ENCODE measurements at regions not wholly inside any gene's neighbourhood (a gene's known extent, or its start where the extent isn't known, plus 50 kb on each side); places are given as distances from the start of the nearest gene placed in this dataset.
"Not testable (repeated sequence)": the region's sequence is repeated elsewhere in the genome, so short reads cannot be mapped to it uniquely, and the experiment has no call there.

DNA sequence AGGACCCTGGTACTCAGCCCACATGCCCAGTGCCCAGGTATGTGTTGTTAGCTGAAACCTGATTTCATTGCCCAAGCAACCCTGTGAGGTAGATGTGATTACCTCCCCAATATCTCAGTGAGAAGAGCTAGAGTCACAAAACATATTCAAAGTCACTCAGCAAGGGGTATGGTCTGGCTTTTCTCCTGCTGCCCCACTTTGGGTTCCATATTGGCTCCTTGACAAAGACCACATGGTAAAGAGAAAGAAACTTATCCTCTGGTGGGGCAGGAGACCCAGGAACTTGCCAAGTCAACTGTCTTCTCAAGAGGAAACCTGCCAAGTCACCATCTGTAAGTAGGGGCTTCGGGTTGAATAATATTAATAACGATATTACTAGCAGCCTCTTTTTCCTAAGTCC, 148.3 kb upstream of the LMCD1 start:
- H3K4me3 ChIP-seq (ENCODE audit: low read depth, low read length): no peak overlapping the region
- DNase-seq (ENCODE audit: low read depth): no peak
- TF ChIP-seq, protein P1, sequence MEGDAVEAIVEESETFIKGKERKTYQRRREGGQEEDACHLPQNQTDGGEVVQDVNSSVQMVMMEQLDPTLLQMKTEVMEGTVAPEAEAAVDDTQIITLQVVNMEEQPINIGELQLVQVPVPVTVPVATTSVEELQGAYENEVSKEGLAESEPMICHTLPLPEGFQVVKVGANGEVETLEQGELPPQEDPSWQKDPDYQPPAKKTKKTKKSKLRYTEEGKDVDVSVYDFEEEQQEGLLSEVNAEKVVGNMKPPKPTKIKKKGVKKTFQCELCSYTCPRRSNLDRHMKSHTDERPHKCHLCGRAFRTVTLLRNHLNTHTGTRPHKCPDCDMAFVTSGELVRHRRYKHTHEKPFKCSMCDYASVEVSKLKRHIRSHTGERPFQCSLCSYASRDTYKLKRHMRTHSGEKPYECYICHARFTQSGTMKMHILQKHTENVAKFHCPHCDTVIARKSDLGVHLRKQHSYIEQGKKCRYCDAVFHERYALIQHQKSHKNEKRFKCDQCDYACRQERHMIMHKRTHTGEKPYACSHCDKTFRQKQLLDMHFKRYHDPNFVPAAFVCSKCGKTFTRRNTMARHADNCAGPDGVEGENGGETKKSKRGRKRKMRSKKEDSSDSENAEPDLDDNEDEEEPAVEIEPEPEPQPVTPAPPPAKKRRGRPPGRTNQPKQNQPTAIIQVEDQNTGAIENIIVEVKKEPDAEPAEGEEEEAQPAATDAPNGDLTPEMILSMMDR (conservative IDR thresholded peaks at IDR 0.05; ENCODE audit: low read depth, low read length): no peak

DNA sequence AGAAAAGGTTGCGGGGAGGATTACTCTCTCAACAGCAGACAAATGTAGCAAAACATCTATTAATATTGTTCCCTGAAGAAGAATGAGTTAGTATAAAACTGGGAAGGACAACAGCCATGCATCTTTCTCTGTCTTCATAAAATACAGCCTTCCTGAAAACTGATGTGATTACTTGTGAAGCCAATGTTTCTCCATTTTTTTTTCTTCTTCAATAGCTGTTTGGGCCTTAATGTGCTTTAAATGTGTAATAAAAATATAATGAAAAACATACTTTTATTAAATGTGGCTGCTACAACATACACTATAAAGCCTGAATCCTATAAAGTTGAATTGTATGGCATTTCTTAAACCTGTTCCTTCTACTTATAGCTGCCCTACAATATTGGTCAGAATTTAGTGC, 146.3 kb upstream of the LMCD1 start:
- no peak for DNase-seq (ENCODE audit: low read depth)
- no peak overlapping the region for H3K4me3 ChIP-seq (ENCODE audit: low read depth, low read length)
- TF ChIP-seq, protein P1 (conservative IDR thresholded peaks at IDR 0.05; ENCODE audit: low read depth, low read length): no peak

DNA sequence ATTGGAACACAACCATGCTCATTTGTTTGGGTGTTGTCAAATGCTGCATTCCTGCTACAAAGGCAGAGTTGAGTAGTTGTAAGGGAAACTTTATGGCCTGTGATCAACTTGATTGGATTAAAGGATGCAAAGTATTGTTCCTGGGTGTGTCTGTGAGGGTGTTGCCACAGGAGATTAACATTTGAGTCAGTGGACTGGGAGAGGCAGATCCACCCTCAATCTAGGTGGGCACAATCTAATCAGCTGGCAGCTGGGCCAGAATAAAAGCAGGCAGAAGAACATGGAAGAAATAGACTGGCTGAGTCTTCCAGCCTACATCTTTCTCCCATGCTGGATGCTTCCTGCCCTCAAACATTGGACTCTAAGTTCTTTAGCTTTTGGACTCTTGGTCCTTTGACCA, 145.6 kb upstream of the LMCD1 start:
- not testable (repeated sequence) for DNase-seq (ENCODE audit: low read depth)

DNA sequence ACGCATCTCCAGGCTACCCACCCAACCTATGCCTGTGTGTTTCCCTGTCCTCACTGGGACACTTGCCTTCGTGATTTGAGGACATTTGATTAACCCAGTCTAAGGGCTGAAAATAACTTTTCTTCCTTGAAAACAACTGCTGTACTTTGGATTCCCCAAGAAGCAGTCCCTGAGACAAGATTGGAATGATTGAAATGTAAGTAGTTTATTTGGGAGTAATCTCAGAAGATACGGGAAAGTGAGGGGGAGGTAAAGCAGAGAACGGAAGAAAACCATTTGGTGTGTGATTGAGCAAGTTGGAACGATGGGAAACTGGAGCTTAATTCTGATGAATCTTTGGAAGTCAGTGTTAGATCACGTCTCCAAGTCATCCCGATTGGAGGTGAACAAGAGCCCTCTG, 143.8 kb upstream of the LMCD1 start:
- DNase-seq (ENCODE audit: low read depth): no peak

More for the DNA sequence above, 145.6 kb upstream of the LMCD1 start:
- H3K4me3 ChIP-seq (ENCODE audit: low read depth, low read length): not testable (repeated sequence)

DNA sequence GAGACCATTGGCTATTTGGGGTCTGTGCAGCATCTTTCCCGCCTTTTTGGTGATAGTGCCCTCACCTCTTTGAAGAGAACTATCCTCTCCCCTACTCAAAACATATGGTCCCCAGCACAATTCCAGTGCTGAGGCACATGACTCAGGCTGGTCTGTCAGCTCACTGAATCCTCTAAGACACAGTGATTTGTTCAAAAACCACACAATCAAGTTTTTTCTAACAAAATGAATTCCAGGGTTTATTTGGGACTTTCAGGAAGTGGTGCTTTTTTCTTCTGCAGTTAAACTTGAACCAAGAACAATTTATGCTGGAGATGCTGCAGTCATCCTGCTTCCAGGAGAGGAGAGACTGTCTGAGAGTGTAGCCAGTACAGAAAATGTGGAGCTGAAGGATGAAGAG, 142.5 kb upstream of the LMCD1 start:
- no peak overlapping the region for H3K4me3 ChIP-seq (ENCODE audit: low read depth, low read length)
- DNase-seq (ENCODE audit: low read depth): no peak
- TF ChIP-seq, protein P1 (conservative IDR thresholded peaks at IDR 0.05; ENCODE audit: low read depth, low read length): no peak

More for the DNA sequence above, 143.8 kb upstream of the LMCD1 start:
- TF ChIP-seq, protein P1 (conservative IDR thresholded peaks at IDR 0.05; ENCODE audit: low read depth, low read length): no peak
- no peak overlapping the region for H3K4me3 ChIP-seq (ENCODE audit: low read depth, low read length)

DNA sequence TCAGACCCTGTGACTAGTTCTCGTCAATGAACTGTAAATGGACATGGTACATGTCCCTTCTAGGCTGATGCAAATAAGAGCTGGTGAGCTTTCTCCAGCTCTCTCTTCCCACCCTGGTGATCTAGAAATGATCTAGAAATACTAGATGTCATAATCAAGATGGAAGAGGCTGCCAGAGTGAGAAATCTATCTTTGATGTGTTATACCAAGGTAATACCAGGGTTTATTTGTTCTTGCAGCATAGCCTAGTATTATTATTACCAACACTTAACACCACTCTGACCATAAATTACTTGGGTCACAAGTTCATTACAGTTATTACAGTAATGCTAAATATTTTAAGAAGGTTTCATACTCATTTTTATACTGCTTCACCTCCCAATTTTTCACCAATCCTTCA, 138.4 kb upstream of the LMCD1 start:
- no peak overlapping the region for H3K4me3 ChIP-seq (ENCODE audit: low read depth, low read length)
- DNase-seq (ENCODE audit: low read depth): no peak
- TF ChIP-seq, protein P1 (conservative IDR thresholded peaks at IDR 0.05; ENCODE audit: low read depth, low read length): no peak

DNA sequence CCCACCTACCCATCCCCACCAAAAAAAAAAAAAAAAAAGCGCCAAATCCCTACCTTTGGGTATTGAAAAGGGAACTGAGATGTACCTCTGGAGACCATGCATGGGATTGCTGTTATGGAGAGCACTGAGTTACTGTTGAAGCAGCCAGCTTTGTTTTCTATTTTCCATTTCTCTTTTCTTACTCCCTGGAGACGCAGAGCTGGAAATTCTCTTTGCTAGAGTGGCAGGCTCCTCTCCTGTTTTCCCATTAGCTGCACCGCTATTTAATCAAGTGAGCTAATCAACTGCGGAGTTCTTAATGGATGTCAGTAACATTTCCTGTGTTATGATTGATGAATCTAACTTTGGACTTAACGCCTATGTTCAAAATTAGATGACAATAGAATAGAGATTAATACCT, 136.1 kb upstream of the LMCD1 start:
- no peak overlapping the region for H3K4me3 ChIP-seq (ENCODE audit: low read depth, low read length)
- TF ChIP-seq, protein P1 (conservative IDR thresholded peaks at IDR 0.05; ENCODE audit: low read depth, low read length): no peak

More for the DNA sequence above, 136.1 kb upstream of the LMCD1 start:
- no peak for DNase-seq (ENCODE audit: low read depth)

All from choroid plexus epithelial cell (primary cell).